DLD1 (cell line): ENCODE measurements at regions not wholly inside any gene's neighbourhood (a gene's known extent, or its start where the extent isn't known, plus 50 kb on each side); places are given as distances from the start of the nearest gene placed in this dataset.
"Not testable (repeated sequence)": the region's sequence is repeated elsewhere in the genome, so short reads cannot be mapped to it uniquely, and the experiment has no call there.

Experiments used
- in situ Hi-C: cut with HindIII; loops from 2 replicates; pipeline ENCODE4 v1.10.0; 2017; ENCODE audit warnings: low sequenced_read_pairs

DNA sequence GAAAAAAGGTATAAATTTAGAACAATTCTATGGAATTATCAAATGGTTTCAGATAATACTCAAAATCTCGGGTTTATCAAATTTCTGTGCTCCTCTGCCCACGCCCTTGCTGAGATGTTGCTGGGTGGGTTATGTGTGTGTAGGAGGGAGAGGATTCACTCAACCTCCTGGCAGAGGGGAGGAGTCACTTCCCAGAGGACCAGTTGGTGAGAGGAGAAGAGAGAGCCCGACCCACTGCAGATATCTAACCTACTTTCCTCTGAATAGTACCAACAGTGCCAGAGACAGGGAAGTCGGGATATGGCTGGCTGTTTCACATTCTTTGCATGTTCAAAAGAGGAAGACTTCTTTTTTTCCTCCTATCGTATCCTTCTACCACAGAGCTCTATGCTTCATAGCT lies 187.1 kb upstream of the MAN1A1 start:
- in situ Hi-C loops: no loop called here

- in situ Hi-C loops: no loop called here
These were observed 185.8 kb upstream of the MAN1A1 start for GRCh38 chr6:119535332-119535731.

DNA sequence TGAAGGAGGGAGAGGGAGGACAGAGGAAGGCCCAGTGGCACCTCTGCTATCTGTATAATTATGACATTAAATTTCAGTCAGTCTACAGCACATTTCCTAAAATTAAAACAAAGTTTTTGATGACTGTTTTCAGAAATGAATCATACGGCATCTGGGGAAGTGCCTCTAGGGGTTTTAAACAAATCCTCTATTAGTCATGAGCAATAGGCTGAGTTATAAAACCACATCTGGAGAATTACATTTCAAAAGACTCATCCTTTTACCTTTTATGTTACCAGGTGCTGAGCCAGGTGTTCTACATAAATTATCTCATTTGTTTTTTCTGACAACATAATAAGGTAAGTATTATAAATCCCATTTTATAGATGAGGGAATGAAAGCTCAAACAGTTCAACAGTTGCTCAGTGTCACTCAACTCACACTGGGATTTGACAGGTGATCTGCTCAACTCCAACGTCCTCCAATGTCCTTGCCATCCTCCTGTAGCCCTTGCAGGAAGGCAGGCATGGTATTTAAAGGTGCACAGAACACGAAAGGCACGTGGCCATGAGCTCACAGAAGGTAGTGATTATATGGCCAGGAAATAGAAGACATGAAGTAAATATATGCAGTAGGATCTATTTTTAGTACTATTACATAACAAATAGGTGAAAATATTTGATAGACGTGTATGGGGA lies 184.2 kb upstream of the MAN1A1 start:
- in situ Hi-C loops: no loop called here

DNA sequence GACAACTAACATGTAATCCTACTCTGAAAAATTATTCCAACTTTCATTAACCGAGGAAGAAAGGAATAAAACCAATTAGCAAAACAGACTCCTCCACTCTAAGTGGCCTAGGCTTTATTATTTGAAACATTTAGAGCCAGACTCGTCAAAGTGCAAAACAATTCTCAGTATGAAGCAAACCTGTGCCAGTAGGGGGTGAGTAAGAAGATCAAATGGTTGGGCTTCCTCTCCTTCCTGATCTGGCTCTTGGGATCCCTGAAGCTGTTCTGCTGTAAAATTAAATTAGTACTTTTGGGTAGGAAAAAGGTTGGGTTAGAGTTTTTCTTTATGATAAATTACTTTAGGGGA lies 177.6 kb upstream of the MAN1A1 start:
- in situ Hi-C loops: no loop called here

DNA sequence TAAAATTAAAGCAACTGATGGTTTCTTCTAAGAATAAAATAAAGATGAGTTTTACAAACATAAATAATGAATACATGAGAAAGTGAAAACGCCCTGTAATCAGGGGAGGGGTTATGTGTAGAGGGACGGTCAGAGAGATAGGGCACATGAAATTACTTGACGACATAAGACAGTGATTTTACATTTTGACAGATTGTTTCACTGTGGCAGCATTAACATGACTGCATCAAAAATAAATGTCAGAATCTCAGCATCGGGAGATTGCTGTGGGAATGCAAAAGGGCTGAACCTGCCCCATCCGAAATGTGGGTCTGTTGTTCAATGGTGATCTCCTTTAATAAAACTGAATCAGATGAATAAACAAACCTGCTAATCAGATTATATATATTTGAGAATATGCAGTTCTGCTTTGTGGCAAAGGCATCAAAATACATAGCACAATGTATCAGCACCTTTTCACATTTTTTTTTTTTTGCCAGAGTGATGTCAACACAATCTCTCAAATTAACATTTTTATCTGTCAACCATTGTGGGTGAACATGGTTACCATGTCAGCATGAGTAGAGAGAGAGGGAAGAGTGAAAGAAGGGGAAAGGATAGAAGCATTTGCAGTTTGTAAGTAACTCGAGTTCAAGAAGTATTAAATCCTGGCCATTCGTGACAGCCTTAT lies 177.1 kb upstream of the MAN1A1 start:
- in situ Hi-C loops: no loop called here

DNA sequence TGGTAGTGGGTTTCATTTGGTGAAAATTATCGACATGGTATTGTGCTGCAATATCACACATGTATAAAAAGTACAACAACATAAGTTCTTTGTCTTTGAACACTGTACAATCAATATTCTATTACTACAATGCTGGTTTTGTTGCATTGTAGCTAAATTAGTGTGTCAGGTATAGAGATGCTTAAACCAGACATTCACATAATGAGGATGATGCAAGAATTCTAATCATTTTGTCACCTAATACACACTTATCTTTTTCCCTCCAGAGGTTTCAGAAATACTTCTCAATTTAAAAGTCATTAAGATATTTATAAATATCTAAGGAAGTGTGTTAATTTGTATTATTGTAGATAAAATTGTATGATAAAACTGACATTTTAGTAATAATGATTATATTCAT lies 174.8 kb upstream of the MAN1A1 start:
- in situ Hi-C loops: no loop called here

DNA sequence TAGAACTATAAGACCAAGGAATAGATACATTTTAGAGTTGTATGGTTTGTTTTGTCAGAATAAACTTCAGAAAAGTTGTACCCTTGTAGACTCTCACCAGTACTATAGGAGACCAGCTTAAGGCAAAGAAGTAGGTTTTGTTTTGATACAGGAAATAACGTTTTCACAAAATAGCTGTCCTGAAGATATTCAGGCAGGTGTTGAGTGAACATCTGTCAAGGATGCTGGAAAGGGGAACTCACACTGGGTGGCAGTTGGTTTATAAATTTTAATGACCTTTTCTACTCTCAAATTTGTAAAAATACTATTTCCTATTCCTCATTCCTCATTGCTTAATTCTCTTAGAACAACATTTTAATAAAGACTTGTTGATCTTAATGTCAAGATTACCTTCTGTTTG lies 174.0 kb upstream of the MAN1A1 start:
- in situ Hi-C loops: no loop called here

DNA sequence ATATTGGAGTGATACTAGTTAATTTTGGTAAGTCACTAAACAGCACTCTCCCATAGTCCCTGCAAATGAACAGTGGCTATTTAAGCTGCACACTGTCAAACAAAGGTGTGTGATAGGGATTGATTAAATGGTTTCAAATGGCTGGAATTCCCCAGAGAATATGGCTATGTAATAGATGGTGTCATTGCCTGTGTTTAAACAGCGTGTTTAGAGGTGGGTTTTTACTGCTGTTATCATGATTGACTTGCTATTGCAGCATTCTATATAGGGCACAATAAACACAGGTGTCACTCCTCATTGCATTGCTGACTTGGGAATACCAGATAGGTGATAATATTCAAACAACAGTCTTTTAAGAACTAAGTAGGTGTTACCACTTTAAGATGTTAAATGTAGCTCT lies 171.7 kb upstream of the MAN1A1 start:
- in situ Hi-C loops: no loop called here

DNA sequence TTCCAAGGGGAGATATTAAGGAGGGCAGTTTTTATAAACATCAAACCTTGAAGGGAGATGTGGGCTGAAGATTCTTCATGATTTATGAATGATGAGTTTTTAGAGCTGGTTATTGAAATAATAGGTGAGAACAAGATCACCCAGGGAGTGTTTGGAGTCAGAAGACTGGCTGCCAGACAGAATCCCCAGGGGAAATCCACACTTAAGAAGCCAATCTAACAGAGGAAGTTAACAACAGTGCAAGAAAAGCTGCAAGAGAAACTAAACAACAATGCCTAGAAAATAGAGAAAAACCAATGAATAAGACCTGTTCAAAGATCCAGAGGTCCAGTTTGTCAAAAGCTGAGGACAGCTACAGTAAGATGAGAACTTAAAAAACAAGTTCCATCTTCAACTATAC lies 167.9 kb upstream of the MAN1A1 start:
- in situ Hi-C loops: no loop called here

DNA sequence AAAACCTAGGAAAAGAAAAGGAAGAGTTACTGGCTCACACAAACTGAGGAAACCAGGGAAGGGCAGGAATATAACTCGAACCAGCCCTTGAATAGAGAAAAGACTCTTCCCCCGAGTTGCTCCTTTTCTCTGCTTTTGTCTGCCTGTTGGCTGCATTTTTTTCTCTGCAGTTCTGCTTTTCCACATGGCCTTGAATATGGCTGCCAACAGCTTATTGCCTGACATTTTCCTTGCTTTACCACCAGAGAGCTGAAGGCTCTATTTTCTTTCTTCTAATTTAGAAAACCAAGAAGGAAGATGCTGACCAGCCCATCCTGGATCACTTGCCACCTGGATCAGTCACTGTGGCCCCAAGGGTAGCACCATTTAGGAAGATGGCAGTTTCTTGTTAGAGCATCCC lies 164.8 kb upstream of the MAN1A1 start:
- in situ Hi-C loops: no loop called here

DNA sequence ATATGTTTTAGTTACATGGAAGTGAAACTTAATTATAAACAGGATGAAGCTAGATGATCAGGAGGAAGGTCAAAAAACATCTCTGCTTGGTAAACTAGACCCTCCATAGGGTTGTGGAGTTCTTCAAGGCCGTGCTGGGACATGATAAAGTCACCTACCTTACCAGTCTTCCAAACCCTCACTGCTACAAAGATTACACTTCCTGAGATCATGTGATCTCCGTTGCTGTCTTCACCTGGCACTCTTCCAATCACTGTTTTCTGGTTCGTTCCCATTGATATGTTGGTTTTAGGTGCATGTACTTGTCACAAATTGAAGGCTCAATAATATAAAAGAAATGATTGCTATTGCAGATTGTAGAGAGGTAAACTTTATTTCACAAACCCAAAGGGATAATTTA lies 161.5 kb upstream of the MAN1A1 start:
- in situ Hi-C loops: no loop called here

DNA sequence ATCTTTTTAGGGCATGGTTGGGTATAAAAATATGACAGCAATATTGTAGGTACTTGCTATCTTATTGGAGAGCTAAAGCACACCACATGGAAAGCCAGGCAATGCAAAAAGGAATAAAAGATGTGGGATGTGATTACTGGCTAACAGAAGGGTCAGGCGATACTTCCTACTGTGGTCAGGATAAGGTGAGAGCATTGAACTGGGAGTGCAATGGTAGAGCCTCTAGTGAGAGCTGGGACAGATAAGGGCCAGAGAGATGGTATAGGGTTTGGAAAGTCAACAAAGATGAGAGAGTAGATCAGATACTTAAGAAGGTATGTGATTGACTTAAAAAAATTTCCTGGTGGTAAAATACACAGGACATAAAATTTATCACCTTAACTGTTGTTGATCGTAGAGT lies 160.7 kb upstream of the MAN1A1 start:
- in situ Hi-C loops: no loop called here

DNA sequence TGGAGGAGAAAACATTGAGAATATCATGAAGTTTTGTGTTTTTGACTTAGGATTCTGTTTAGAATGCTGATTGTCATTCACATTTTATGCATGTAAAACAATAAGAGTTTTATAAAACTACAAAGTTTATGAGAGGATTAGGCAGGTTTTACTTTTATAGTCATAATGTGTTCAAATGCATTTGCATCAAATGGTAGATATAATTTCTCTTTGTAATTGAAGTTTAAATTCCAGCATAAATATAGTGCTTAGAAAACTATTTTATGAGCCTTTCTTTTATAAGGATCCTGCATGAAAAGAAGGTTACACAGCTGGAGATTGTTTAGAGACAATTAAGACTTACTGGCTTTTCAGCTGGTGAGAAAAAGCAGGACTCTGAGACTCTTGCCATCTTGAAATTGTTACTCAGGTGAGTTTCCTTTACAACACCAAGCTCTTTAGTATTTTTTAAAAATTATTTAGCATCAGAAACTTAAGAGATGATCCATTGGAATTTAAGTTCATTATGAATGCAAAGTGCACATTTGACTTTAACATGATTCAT lies 157.1 kb upstream of the MAN1A1 start:
- in situ Hi-C loops: no loop called here

DNA sequence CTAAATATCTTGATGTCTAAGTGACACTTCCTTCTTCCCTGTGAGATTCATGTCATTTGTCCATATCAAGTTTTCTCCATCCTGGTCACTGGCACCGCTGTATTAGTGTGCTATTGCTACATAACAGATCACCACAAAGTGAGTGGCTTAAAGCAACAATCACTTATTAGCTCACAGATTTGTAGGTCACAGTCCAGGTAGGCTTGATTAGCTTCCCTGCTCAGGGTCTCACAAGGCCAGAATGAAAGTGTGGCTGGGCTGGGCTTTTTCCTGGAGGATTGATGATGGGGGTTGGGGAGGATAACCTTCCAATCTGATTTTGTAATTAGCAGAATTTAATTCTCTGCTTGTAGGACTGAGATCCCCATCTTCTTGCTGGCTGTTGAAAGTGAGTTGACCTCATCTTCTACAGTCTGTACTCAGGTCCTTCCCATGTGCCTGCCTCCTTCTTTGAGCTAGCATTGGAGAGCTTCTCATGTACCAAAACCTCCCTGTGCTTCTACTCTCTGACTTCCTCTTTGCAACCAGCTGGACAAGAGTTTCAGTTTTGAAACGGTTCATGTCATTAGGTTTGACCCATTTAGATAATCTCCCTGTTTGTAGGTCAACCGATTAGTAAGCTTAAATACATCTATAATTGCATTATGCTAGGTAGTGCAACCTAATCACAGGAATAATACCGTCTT lies 152.4 kb upstream of the MAN1A1 start:
- in situ Hi-C loops: no loop called here

DNA sequence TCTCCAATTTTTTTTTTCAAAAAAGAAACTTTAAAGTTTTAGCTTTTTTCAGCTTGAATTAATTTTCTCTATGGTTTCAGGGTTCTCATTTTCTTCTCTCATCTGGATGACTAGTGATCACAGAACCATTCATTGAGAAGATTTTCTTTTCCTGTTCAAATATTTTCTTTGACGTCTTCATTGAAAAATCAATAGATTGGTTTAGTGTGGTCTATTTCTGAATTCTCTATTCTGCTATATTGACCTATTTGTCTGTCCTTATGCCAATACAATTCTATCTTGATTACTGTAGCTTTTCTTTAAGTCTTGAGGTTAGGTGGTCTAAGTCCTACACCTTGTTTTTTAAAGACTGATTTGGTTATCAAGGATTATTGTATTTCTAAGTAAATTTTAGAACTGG lies 150.2 kb upstream of the MAN1A1 start:
- in situ Hi-C loops: no loop called here

DNA sequence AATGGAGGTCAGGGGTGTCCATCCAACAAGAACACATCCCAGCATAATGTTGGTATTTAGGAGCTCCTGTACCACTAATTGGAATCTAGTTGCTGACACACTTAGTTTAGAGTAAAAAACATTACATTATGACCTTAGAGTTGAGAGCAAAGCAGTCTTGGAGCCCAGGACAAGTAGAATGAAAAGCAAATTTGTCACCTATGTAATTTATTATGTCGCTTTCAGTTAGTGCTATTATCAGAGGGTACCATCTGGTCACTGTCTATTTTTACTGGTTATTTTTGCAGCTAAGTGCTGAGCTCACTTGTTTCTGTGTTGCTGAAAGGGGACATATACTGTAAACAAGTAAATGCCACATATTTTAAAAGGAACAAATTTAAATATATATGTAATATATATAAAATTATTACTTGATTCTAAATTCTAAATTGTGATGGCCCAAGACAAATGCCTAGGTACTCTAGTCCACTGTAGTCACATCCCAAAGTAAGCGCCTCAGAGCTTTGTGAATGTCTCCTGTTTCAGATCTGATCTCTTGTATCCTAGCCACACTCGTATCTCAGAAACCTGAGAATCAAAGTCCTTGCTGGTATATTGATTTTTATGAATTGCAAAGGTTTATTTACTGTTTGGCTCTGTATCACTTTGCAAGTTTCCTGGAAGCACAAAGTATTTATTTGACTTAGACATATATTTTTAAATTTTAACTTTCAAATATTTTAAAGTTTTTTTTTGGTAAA lies 148.6 kb upstream of the MAN1A1 start:
- in situ Hi-C loops: no loop called here

- in situ Hi-C loops: no loop called here
These were observed 145.7 kb upstream of the MAN1A1 start for GRCh38 chr6:119495230-119495683.

DNA sequence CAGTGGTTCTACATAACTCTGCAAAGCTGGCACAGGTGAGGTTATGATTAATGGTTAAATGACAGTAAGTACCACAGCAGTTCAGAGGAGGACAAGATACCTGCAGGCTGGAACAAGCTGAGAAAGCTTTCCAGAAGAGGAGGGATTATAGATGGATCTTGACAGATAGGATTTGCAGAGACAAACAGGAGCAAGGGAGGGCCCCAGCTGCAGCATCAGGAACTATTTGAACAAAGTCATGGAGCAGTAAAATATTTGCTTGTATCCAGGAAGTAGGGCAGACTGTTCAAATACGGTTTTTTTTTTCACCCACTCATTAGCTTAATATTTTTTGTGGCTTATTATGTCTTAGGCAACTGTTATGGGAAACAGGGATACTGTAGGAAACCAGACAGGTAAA lies 144.4 kb upstream of the MAN1A1 start:
- in situ Hi-C loops: no loop called here

- in situ Hi-C loops: not testable (repeated sequence)
These were observed 141.6 kb upstream of the MAN1A1 start for GRCh38 chr6:119491112-119491511.

DNA sequence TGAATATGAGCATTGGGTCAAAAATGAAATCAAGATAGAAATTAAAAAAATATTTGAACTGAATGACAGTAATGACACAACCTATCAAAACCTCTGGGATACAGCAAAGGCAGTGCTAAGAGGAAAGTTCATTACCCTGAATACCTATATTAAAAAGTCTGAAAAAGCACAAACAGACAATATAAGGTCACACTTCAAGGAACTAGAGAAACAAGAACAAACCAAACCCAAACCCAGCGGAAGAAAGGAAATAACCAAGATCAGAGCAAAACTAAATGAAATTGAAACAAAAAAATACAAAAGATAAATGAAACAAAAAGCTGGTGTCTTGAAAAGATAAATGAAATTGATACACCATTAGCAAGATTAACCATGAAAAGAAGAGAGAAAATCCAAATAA lies 140.5 kb upstream of the MAN1A1 start:
- in situ Hi-C loops: not testable (repeated sequence)

GRCh38 chr6:119484598-119484997 lies 135.0 kb upstream of the MAN1A1 start:
- in situ Hi-C loops: no loop called here
